GM12873 (cell line): ENCODE measurements at regions not wholly inside any gene's neighbourhood (a gene's known extent, or its start where the extent isn't known, plus 50 kb on each side); places are given as distances from the start of the nearest gene placed in this dataset.

Experiments used
- TF ChIP-seq, protein P1 (sequence below): IDR thresholded peaks from 2 replicates; pipeline ENCODE4 v1.5.1; 2012; ENCODE audit warnings: low read depth, mild to moderate bottlenecking, moderate library complexity, low read length, control low read depth; ENCODE audit not compliant: insufficient read depth; ENCODE audit errors: missing control alignments

DNA sequence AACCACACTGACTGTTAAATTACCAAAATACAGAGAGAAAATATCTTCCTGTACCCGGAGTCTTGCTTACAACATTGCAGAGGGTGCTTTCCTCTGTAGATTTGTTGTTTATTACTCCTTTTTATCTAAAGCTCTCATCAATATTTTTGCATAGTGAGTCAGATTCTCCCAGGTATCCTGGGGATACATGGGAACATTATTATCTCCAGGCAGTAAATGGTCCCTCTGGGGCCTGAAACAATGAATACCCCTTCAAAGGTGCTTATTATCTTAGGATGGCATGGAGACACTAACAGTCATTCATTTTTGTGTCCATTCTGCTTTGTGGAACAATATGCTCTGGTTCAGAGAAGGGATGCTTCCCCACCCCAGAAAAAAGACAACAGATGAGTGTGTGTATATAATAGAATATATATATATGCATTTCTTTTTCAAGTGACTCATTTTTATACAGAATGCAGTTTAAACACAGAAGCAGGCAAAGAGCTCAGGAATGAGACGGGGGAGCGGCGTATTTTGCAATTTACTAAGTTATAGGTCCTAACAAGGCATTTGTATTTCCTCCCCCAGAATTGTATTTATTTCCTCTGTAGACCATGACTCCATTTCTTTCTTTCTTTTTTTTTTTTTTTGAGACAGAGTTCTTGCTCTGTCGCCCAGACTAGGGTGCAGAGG is 424.8 kb upstream of the ZEB2 start:
- TF ChIP-seq, protein P1, sequence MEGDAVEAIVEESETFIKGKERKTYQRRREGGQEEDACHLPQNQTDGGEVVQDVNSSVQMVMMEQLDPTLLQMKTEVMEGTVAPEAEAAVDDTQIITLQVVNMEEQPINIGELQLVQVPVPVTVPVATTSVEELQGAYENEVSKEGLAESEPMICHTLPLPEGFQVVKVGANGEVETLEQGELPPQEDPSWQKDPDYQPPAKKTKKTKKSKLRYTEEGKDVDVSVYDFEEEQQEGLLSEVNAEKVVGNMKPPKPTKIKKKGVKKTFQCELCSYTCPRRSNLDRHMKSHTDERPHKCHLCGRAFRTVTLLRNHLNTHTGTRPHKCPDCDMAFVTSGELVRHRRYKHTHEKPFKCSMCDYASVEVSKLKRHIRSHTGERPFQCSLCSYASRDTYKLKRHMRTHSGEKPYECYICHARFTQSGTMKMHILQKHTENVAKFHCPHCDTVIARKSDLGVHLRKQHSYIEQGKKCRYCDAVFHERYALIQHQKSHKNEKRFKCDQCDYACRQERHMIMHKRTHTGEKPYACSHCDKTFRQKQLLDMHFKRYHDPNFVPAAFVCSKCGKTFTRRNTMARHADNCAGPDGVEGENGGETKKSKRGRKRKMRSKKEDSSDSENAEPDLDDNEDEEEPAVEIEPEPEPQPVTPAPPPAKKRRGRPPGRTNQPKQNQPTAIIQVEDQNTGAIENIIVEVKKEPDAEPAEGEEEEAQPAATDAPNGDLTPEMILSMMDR = no peak

DNA sequence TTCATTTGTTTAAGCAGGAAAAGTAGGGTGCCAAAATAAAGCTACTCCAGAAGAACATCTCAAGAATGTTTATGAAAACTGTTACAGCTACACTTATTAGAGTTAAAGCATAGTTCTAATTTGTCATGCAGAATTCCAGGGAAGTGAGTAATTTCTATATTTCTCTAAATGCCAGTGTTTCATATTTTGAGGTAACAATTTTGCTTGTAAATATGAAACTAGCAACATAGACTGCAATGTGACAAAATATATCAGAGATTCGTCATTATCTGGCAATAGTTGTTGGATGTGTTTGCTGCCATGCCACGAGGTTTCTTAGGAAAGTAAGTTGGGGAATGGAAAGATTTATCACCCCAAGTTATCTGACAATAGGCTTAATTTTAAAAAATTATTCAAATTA is 424.1 kb upstream of the ZEB2 start:
- TF ChIP-seq, protein P1 = no peak

DNA sequence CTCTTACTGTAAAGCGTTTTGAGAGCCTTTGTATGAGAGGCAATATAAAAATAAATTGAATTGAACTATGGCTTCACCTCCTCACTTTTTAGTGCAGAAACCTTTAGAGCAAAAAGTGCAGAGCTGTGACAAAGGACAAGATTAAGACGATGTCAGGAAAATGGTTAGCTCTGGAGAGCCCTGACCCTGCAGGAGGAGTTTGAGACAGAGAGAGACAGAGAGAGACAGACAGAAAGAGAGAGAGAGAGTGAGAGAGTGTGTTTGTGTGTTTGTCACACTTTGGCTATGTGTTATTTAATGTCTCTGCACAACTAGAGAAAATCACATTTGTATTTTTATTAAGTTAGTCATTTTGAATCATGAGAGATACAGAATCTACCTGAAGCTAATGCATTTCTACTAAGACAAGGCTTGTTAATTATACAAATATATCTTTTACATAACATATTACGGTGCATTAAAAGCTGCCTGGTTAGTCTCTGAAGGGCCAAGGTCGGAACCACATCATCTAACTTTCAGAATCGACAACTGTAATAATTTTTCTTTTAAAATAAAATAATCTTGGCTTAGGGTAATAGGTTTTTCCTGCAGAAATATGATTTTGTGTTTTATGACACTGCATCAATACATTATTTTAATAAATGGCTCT is 423.5 kb upstream of the ZEB2 start:
- TF ChIP-seq, protein P1 = no peak

DNA sequence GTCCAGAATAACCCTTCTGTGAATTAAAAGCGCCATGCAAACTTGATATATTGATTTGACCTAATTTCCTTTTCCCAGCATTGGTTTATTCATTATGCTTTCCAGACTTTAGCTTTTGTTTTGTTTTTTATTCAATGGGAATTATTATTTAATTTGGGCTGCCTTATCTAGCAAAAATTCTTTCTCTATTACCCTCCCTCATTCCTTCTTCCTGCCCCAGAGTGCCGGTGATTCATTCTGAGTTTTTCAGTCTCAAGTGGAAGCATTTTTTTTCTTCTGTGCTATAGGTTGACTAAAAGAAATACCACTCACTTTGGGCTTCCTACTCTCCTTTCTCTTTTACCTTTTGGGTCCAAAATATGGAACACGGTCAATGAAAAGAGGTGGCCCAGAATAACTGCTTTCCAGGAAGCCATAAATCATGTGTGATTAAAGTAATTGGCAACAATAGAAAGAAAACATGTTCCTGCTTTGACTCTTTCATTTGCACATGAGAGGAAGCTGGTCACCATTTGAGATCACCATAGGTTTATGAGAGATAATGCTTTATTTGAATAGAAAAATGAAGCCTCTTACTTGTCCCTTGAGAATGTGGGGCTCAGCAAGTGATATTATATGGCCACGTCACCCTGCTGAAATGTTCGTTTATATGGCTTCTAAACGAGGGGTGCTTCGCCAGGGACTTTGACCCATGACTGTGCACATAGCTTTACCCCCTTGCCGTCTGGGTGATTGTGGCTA is 422.8 kb upstream of the ZEB2 start:
- TF ChIP-seq, protein P1 = no peak

DNA sequence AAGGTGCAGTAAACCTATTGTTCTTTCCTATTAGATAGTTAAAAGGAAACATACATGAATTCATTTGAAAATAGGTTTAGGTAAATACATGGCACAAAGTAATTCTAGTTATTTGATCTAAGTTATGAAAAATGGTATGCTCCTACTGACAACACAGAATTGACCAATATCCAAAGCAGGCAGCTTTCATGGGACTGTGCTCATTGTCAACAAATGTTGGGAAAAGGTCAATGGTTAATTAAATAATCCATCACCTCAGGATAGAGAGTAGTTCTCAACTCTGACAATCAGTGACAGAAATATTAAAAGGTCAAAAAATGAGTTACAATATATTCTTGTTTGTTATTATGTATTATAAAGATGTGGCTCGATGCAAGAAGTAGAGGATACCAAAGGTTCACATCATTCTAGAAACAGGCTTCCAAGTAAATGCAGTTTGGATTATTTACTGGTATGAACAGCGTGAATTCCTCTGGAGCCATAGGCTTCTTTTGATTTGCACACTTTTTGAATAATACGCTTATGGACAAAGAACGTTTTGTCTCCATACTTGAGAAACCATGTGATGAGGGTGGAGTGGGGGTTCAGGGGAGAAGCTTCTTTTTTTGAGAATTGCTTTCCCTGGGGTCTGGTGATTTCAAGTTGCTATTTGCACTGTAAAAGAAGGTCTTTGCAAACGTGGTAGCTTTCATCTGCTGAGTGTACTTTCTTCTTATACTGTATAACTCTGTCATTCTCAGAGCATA is 422.0 kb upstream of the ZEB2 start:
- TF ChIP-seq, protein P1 = no peak

DNA sequence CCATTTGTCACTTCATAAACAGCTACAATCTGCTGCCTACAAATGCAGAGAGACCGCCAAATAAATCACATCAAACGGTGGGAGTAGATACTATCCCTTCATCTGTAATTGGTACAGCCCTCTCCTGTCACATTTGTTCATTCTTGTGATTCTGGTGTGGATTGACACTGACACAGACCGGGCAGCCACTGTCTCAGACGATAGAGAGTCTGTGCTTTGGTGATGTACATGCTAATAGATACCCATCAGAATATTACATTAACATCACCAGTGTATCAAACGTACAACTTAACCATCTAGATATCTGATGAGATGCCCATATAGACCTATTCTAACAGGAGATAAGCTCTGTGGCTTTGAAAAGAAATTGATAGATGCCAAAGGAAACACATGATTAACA is 419.7 kb upstream of the ZEB2 start:
- TF ChIP-seq, protein P1 = no peak
